K562 (cell line): ENCODE measurements at regions not wholly inside any gene's neighbourhood (a gene's known extent, or its start where the extent isn't known, plus 50 kb on each side); places are given as distances from the start of the nearest gene placed in this dataset.

ENCODE experiments used
- ARID1B ChIP-seq: fragments of 450-650 bp; IDR thresholded peaks from 2 replicates; pipeline ENCODE4 v1.6.1; 2016; ENCODE audit warnings: antibody characterized with exemption, mild to moderate bottlenecking, inconsistent platforms
- CUX1 ChIP-seq: fragments of 200-800 bp; sonication (Bioruptor generic); IDR thresholded peaks from 2 replicates; pipeline ENCODE4 v1.6.1; 2016; ENCODE audit warnings: missing genetic modification characterization, missing compliant biosample characterization
- DNMT1 ChIP-seq: fragments of 450-650 bp; IDR thresholded peaks from 2 replicates; pipeline ENCODE4 v1.6.1; 2016; ENCODE audit warnings: antibody characterized with exemption, mild to moderate bottlenecking
- GATAD2A ChIP-seq: fragments of 450-650 bp; IDR thresholded peaks from 2 replicates; pipeline ENCODE4 v1.6.1; 2017
- GATAD2B ChIP-seq: fragments of 450-650 bp; IDR thresholded peaks from 2 replicates; pipeline ENCODE4 v1.6.1; 2017; ENCODE audit warnings: mild to moderate bottlenecking, borderline replicate concordance
- LARP7 ChIP-seq: fragments of 450-650 bp; IDR thresholded peaks from 2 replicates; pipeline ENCODE4 v1.6.1; 2016
- OTX1 ChIP-seq: fragments of 450-650 bp; formaldehyde crosslinking; IDR thresholded peaks from 2 replicates; pipeline ENCODE4 v1.4.0; 2022; ENCODE audit warnings: mild to moderate bottlenecking
- RBM22 ChIP-seq: fragments of 200-400 bp; formaldehyde crosslinking; IDR thresholded peaks from 2 replicates; pipeline ENCODE4 v1.6.1; 2018; ENCODE audit warnings: low read length, low read depth; ENCODE audit not compliant: poor library complexity, severe bottlenecking
- ZNF212 ChIP-seq: fragments of 450-650 bp; formaldehyde crosslinking; IDR thresholded peaks from 2 replicates; pipeline ENCODE4 v1.4.0; 2020; ENCODE audit warnings: mild to moderate bottlenecking
- ZNF707 ChIP-seq: fragments of 250-450 bp; sonication (Bioruptor Pico); conservative IDR thresholded peaks from 2 replicates; pipeline ENCODE4 v1.8.0; 2022; ENCODE audit warnings: inconsistent platforms, mild to moderate bottlenecking, moderate library complexity

GRCh38 chr12:58321414-58321813, 380.0 kb downstream of the ATP23 start (continued):
- TF ChIP-seq ARID1B (no peak), ZNF707 (CRISPR knock-in tag) (no peak), DNMT1 (no peak), ZNF212 (CRISPR knock-in tag) (no peak), RBM22 (no peak), CUX1 (CRISPR knock-in tag) (no peak), LARP7 (no peak), GATAD2A (no peak), GATAD2B (no peak), OTX1 (CRISPR knock-in tag) (no peak)
